ENCODE measurements at regions not wholly inside any gene's neighbourhood (a gene's known extent, or its start where the extent isn't known, plus 50 kb on each side); places are given as distances from the start of the nearest gene placed in this dataset.

- TF ChIP-seq CTCF (IDR thresholded peaks at IDR 0.05) (no peak), POLR2A (IDR thresholded peaks at IDR 0.05) (no peak)
- H3K4me1 ChIP-seq (replicated peaks in 1 of 2): no peaks in the 10 kb centered on the region
- intact Hi-C loops (cut with DNase I): no loop called here
- H3K27ac ChIP-seq: no peak overlapping the region
- H3K4me3 ChIP-seq: no peak overlapping the region
- H3K36me3 ChIP-seq (replicated peaks in 1 of 2): no peaks in the 10 kb centered on the region
- 89 to 95% (median 93%) methylated on average over 1 of the region's 1 CpG for WGBS, 4 donors
- H3K27me3 ChIP-seq: no peaks in the 10 kb centered on the region
- DNase-seq: no peak
- no peaks in the 10 kb centered on the region for H3K9me3 ChIP-seq (replicated peaks in 1 of 3)
Measured at GRCh38 chr6:139613496-139613895, 239.0 kb upstream of the CITED2 start.

GRCh38 chr6:139612135-139612465 lies 237.7 kb upstream of the CITED2 start:
- Histone ChIP-seq H3K27ac (no peak overlapping the region), H3K36me3 (replicated peaks in 1 of 2) (no peaks in the 10 kb centered on the region), H3K4me3 (no peak overlapping the region), H3K4me1 (replicated peaks in 1 of 2) (no peaks in the 10 kb centered on the region), H3K9me3 (replicated peaks in 1 of 3) (no peaks in the 10 kb centered on the region), H3K27me3 (no peaks in the 10 kb centered on the region)
- intact Hi-C loops (cut with DNase I): no loop called here
- no peak for DNase-seq
- TF ChIP-seq CTCF (IDR thresholded peaks at IDR 0.05) (no peak), POLR2A (IDR thresholded peaks at IDR 0.05) (no peak)

- H3K27ac ChIP-seq: no peak overlapping the region
- 66 to 74% (median 70%) methylated on average over 8 of the region's 8 CpGs for WGBS, 4 donors
- no peaks in the 10 kb centered on the region for H3K9me3 ChIP-seq (replicated peaks in 1 of 3)
- intact Hi-C loops (cut with DNase I): no loop called here
- DNase-seq: no peak
- no peak for TF ChIP-seq CTCF (IDR thresholded peaks at IDR 0.05)
- TF ChIP-seq POLR2A (IDR thresholded peaks at IDR 0.05): no peak
- no peaks in the 10 kb centered on the region for H3K4me1 ChIP-seq (replicated peaks in 1 of 2)
- H3K4me3 ChIP-seq: no peak overlapping the region
- no peaks in the 10 kb centered on the region for H3K27me3 ChIP-seq
- H3K36me3 ChIP-seq (replicated peaks in 1 of 2): no peaks in the 10 kb centered on the region
Measured at GRCh38 chr6:139611327-139612134, 237.1 kb upstream of the CITED2 start.

GRCh38 chr6:139608466-139609261 lies 234.2 kb upstream of the CITED2 start:
- no peak for DNase-seq
- WGBS, 4 donors: 89 to 91% (median 90%) methylated on average over 3 of the region's 3 CpGs
- Histone ChIP-seq H3K9me3 (replicated peaks in 1 of 3) (no peaks in the 10 kb centered on the region), H3K27ac (no peak overlapping the region), H3K4me3 (no peak overlapping the region), H3K36me3 (replicated peaks in 1 of 2) (no peaks in the 10 kb centered on the region), H3K4me1 (replicated peaks in 1 of 2) (no peaks in the 10 kb centered on the region), H3K27me3 (no peaks in the 10 kb centered on the region)
- intact Hi-C loops (cut with DNase I): no loop called here
- no peak for TF ChIP-seq POLR2A (IDR thresholded peaks at IDR 0.05)
- no peak for TF ChIP-seq CTCF (IDR thresholded peaks at IDR 0.05)
